Pancreas (tissue), 10 donors: ENCODE measurements at regions not wholly inside any gene's neighbourhood (a gene's known extent, or its start where the extent isn't known, plus 50 kb on each side); places are given as distances from the start of the nearest gene placed in this dataset.

Experiments
- ATAC-seq, 4 donors: fragments of 200-7000 bp; cut with Tn5 transposase; one replicate each; pipeline versions ENCODE4 v1.8.0 to v1.9.1; 2020; ENCODE audit warnings: mild to moderate bottlenecking in 4 of 4, moderate library complexity in 4 of 4
- DNase-seq, 6 donors: peaks; one replicate each; pipeline ENCODE4 v3.0.0-alpha.2; 2020
- FAIRE-seq: peaks from 2 replicates; lab custom pipeline; 2012; peaks lifted over from hg19 to GRCh38; lab: Jason Lieb, UNC
- H3K27ac ChIP-seq, 4 donors: fragments of 200-600 bp; sonication (generic); 1 replicate in 3 of 4; 2 replicates in 1 of 4; pipeline versions ENCODE4 v1.5.0 to v1.8.0; 2020
- H3K27me3 ChIP-seq, 4 donors: fragments of 200-600 bp; one replicate each; pipeline ENCODE4 v1.8.0; 2021
- H3K36me3 ChIP-seq, 3 donors: fragments of 200-600 bp; sonication (generic) in 1 of 3; one replicate each; pipeline versions ENCODE4 v1.5.0 to v1.8.0; 2020 to 2021
- H3K4me1 ChIP-seq, 3 donors: fragments of 200-600 bp; one replicate each; pipeline ENCODE4 v1.8.0; 2021
- H3K4me3 ChIP-seq, 4 donors: fragments of 200-600 bp; sonication (generic) in 2 of 4; one replicate each; pipeline versions ENCODE4 v1.5.0 to v1.8.0; 2020 to 2021
- H3K9me3 ChIP-seq, 4 donors: fragments of 200-600 bp; one replicate each; pipeline ENCODE4 v1.8.0; 2021
- WGBS, 2 donors: extraction: QIAGEN DNeasy Blood & Tissue Kit; methylation state at CpG; one replicate each; pipeline ENCODE4 v1.1.7; 2013; 5-methylcytosine and 5-hydroxymethylcytosine counted together
- intact Hi-C, 3 donors: fragments of 100-400 bp; cut with DNase I; formaldehyde crosslinking; loops; one replicate each; pipeline versions ENCODE4 v1.11.1 to v1.14.2; 2022
- TF ChIP-seq, protein P1 (sequence below), 4 donors: fragments of 200-600 bp; sonication (generic) in 3 of 4; IDR thresholded peaks; one replicate each; pipeline versions ENCODE4 v1.5.0 to v1.8.0; 2021; ENCODE audit warnings: antibody characterized with exemption in 4 of 4
- donor health status: healthy with polysubstance abuse.
- donor health status: DM: no; HTN: no; CAD: no; lungs with moderate emphysema.
- donor health status: DM: no; HTN: no; CAD: no.
- donor health status: control.
- donor health status: control.
- donor health status: Bipolar disorder and iron deficiency.
- donor health status: DM: yes; HTN: yes; CAD: no.
- donor health status: DM: no; HTN: no; CAD: no.
- donor health status: DM: no; HTN: no; CAD: no.
- donor health status: DM: yes; HTN: yes; CAD: no.

DNA sequence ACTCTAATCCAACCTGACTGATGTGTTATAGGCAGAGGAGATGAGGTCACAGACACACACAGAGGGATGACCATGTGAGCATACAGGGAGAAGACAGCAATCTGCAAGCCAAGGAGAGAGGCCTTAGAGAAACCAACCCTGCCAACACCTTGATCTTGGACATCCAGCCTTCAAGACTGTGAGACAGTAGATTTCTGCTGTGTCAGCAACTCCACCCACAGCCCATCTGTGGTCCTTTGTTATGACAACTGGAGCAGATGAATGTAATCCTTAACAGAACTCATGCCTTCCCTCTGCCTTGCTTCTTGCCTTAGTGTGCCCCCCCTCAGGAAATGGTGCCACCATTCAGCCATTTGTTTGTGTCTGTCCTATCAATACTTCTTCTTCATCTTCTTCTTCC is 107.4 kb downstream of the NXNL2 start:
- intact Hi-C loops: no loop called here
- Histone ChIP-seq H3K27me3 (no peaks in the 10 kb centered on the region), H3K9me3 (no peaks in the 10 kb centered on the region), H3K4me1 (no peaks in the 10 kb centered on the region), H3K36me3 (no peaks in the 10 kb centered on the region), H3K4me3 (no peak overlapping the region), H3K27ac (no peak overlapping the region)
- TF ChIP-seq, protein P1, sequence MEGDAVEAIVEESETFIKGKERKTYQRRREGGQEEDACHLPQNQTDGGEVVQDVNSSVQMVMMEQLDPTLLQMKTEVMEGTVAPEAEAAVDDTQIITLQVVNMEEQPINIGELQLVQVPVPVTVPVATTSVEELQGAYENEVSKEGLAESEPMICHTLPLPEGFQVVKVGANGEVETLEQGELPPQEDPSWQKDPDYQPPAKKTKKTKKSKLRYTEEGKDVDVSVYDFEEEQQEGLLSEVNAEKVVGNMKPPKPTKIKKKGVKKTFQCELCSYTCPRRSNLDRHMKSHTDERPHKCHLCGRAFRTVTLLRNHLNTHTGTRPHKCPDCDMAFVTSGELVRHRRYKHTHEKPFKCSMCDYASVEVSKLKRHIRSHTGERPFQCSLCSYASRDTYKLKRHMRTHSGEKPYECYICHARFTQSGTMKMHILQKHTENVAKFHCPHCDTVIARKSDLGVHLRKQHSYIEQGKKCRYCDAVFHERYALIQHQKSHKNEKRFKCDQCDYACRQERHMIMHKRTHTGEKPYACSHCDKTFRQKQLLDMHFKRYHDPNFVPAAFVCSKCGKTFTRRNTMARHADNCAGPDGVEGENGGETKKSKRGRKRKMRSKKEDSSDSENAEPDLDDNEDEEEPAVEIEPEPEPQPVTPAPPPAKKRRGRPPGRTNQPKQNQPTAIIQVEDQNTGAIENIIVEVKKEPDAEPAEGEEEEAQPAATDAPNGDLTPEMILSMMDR (IDR thresholded peaks at IDR 0.05): no peak
- ATAC-seq (no peak), FAIRE-seq (no peak), DNase-seq (no peak)

DNA sequence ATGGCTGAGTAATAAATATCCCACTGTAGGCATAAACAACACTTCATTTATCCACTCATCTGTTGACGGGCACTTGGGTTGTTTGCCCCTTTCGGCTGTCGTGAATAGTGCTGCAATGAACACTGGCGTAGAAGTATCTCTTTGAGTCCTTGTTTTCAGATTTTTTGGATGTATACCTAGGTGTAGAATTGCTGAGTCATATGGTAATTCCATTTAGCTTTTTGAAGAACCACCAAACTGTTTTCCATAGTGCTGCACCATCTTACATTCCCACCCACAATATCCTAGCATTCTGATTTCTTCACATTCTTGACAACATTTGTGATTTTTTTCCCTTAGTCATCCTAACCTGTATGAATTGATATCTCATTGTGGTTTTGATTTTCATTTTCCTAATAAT is 109.0 kb downstream of the NXNL2 start:
- Histone ChIP-seq H3K4me3 (no peak overlapping the region), H3K27me3 (no peaks in the 10 kb centered on the region), H3K27ac (no peak overlapping the region), H3K36me3 (no peaks in the 10 kb centered on the region), H3K4me1 (no peaks in the 10 kb centered on the region), H3K9me3 (no peaks in the 10 kb centered on the region)
- FAIRE-seq (no peak), DNase-seq (no peak), ATAC-seq (no peak)
- WGBS, 2 donors: 64 to 80% methylated on average over 4 of the region's 4 CpGs
- intact Hi-C loops: no loop called here
- TF ChIP-seq, protein P1 (IDR thresholded peaks at IDR 0.05): no peak

DNA sequence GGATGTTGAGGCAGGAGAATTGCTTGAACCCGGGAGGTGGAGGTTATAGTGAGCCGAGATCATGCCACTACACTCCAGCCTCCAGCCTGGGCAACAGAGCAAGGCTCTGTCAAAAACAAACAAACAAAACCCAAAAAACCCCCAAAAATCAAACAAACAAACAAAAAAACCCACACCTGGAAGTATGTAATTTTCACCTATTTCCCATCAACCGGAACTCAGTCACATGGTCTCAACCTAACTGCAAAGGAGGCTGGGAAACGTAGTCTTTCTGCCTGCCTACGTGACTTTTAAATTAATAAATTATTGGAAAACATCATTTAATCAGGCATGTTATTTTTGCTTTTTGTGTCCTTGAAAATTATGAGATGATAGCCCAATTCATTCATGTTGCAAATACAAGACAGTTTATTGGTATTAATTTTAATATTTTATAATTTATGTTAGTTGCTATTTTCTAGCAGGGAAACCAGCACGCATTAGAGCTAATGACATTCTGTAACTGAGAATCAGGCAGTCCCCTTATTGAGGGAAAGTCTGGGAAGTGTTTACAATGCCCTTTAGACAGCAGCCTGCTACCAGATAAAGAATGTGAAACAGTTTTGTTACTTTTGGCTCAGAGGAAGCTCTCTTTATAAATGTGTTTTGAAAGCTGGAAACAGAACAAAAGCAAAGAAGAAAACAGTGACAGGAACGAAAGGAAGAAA is 110.3 kb downstream of the NXNL2 start:
- whole genome bisulfite sequencing, 2 donors: 73 to 76% methylated on average over 7 of the region's 7 CpGs
- no peak for DNase-seq
- no peak for FAIRE-seq

DNA sequence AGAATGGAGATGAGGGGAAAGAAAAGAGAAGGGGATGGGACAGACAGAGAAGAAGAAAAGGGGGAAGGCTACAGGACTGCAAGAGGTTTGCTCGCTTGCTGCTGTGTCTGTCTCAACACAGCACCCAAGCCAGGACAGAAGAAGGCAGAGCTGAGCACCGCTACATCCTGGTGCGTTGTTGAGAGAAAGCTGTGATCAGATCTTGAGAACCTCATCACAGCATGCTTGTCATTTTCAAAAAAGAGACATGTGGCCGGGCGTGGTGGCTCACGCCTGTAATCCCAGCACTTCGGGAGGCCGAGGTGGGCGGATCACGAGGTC is 110.9 kb downstream of the NXNL2 start:
- intact Hi-C loops: no loop called here
- TF ChIP-seq, protein P1 (IDR thresholded peaks at IDR 0.05): no peak
- DNase-seq (no peak), FAIRE-seq (no peak), ATAC-seq (no peak)
- Histone ChIP-seq H3K4me3 (no peak overlapping the region), H3K9me3 (no peaks in the 10 kb centered on the region), H3K27ac (no peak overlapping the region), H3K27me3 (no peaks in the 10 kb centered on the region), H3K4me1 (no peaks in the 10 kb centered on the region), H3K36me3 (no peaks in the 10 kb centered on the region)
- WGBS, 2 donors: 77 to 85% methylated on average over 10 of the region's 10 CpGs

More for the DNA sequence above, 110.3 kb downstream of the NXNL2 start:
- no peak for ATAC-seq
- intact Hi-C loops: no loop called here
- no peaks in the 10 kb centered on the region for H3K27me3 ChIP-seq
- TF ChIP-seq, protein P1 (IDR thresholded peaks at IDR 0.05): no peak
- H3K4me3 ChIP-seq: no peak overlapping the region
- no peaks in the 10 kb centered on the region for H3K36me3 ChIP-seq
- H3K4me1 ChIP-seq: no peaks in the 10 kb centered on the region
- H3K9me3 ChIP-seq: no peaks in the 10 kb centered on the region
- no peak overlapping the region for H3K27ac ChIP-seq

DNA sequence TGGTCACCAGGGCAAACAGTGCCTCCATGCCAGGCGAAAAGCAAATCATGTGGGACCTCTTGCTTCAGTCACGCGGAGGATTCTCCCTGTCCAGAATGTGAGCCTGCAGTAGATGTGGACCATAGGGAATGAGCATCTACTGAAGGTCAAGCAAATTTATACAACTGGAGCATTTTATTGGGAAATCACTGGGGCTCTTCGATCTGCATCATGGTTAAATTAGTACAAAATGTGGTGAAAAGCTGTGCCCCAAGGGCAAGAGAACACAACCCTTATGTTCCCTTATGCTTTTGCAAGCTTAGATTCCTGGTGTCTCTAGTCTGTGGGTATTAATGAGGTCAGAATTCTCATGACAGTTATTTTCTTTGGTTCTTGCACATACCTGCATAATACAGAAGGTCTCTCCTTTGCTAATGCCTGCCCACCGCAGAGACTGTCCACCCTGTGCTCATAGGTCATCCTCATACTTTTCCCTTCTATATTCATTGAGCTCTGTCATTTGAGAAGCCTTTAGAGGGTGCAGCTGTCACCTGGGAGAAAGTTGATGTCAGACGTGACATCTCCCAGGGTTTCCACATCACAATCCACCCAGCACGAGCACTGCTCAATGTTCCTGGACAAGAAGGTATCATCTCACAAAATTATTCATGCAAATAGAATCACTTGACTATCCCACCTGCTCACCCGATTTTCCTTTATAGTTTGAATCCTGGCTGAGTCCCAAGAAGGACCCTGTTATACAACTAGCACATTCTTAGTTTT is 111.7 kb downstream of the NXNL2 start:
- H3K27me3 ChIP-seq: no peaks in the 10 kb centered on the region
- H3K4me1 ChIP-seq: no peaks in the 10 kb centered on the region
- no peak for ATAC-seq
- no peak overlapping the region for H3K27ac ChIP-seq
- FAIRE-seq: no peak
- H3K36me3 ChIP-seq: no peaks in the 10 kb centered on the region
- H3K9me3 ChIP-seq: no peaks in the 10 kb centered on the region
- no peak for DNase-seq
- 64 to 80% methylated on average over 8 of the region's 8 CpGs for WGBS, 2 donors
- TF ChIP-seq, protein P1 (IDR thresholded peaks at IDR 0.05): no peak
- intact Hi-C loops: no loop called here
- no peak overlapping the region for H3K4me3 ChIP-seq
